Small intestine (tissue), 7 donors: ENCODE measurements at regions not wholly inside any gene's neighbourhood (a gene's known extent, or its start where the extent isn't known, plus 50 kb on each side); places are given as distances from the start of the nearest gene placed in this dataset.

ENCODE experiments used
- DNase-seq, 2 donors: peaks; one replicate each; pipeline versions ENCODE4 v3.0.0 to v3.0.0-alpha.2; 2013
- FAIRE-seq: peaks from 2 replicates; lab custom pipeline; 2012; peaks lifted over from hg19 to GRCh38; lab: Jason Lieb, UNC
- H3K27ac ChIP-seq, 3 donors: one replicate each; pipeline ENCODE4 v1.5.1; 2013; ENCODE audit warnings: low read length in 2 of 3, mild to moderate bottlenecking in 2 of 3, control low read depth in 1 of 3, inconsistent platforms in 1 of 3, low read depth in 1 of 3, moderate library complexity in 1 of 3
- H3K27me3 ChIP-seq, 3 donors: one replicate each; pipeline ENCODE4 v1.6.1; 2013; ENCODE audit warnings: low read length in 3 of 3, inconsistent platforms in 1 of 3; ENCODE audit not compliant: control insufficient read depth in 3 of 3, insufficient read depth in 3 of 3
- H3K36me3 ChIP-seq, 3 donors: one replicate each; pipeline ENCODE4 v1.6.1; 2013; ENCODE audit warnings: low read length in 3 of 3, inconsistent platforms in 1 of 3, low read depth in 1 of 3, mild to moderate bottlenecking in 1 of 3, moderate library complexity in 1 of 3; ENCODE audit not compliant: control insufficient read depth in 3 of 3, insufficient read depth in 2 of 3
- H3K4me1 ChIP-seq, 3 donors: one replicate each; pipeline ENCODE4 v1.6.1; 2013; ENCODE audit warnings: low read length in 2 of 3, inconsistent platforms in 1 of 3, low read depth in 1 of 3, mild to moderate bottlenecking in 1 of 3, moderate library complexity in 1 of 3; ENCODE audit not compliant: control insufficient read depth in 3 of 3, insufficient read depth in 2 of 3
- H3K4me3 ChIP-seq, 3 donors: one replicate each; pipeline ENCODE4 v1.5.1; 2013; ENCODE audit warnings: low read length in 3 of 3, control low read depth in 1 of 3, inconsistent platforms in 1 of 3, low read depth in 1 of 3, mild to moderate bottlenecking in 1 of 3, moderate library complexity in 1 of 3
- H3K9me3 ChIP-seq, 2 donors: one replicate each; pipeline ENCODE4 v1.6.1; 2013; ENCODE audit warnings: low read depth in 1 of 2, low read length in 1 of 2; ENCODE audit not compliant: control insufficient read depth in 2 of 2, insufficient read depth in 1 of 2
- WGBS, 3 donors: extraction: QIAGEN DNeasy Blood & Tissue Kit; methylation state at CpG; one replicate each; pipeline ENCODE4 v1.1.7; 2013; 5-methylcytosine and 5-hydroxymethylcytosine counted together
- donor health status: healthy with polysubstance abuse.
- donor health status: control.
- donor health status: control.
- donor health status: Bipolar disorder and iron deficiency.
- donor health status: healthy.

DNA sequence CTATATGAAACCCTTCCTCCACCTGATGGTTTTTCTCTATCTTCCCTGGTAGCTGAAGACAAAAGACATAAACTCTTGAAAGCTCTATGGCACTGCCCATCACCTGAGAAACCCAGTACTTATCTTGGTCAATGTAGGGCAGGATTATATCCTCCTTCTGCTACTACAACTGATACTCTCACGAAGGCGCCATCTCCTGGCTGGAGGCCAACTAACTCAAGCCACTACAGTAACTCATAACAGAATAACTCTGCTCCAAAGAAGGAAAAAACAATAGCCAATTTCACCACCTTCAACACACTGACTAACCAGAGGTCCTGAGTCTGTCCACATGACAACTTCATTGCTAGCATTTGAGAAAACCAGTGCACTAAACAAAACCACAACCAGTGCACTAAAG, 409.2 kb downstream of the CETN3 start:
- Histone ChIP-seq H3K27me3 (no peaks in the 10 kb centered on the region), H3K36me3 (no peaks in the 10 kb centered on the region), H3K4me1 (peaks cover 0 to 7% (median 0%) of the 10 kb centered on the region in 3 donors), H3K4me3 (no peak overlapping the region), H3K27ac (no peak overlapping the region), H3K9me3 (no peaks in the 10 kb centered on the region)
- WGBS, 3 donors: 84 to 90% (median 85%) methylated on average over 2 of the region's 2 CpGs
- FAIRE-seq: no peak
- no peak for DNase-seq

- DNase-seq (no peak), FAIRE-seq (no peak)
- Histone ChIP-seq H3K36me3 (no peaks in the 10 kb centered on the region), H3K9me3 (peaks cover 0 to 2% of the 10 kb centered on the region in 2 donors), H3K27me3 (no peaks in the 10 kb centered on the region), H3K4me1 (peaks cover 0 to 7% (median 0%) of the 10 kb centered on the region in 3 donors), H3K4me3 (no peak overlapping the region), H3K27ac (no peak overlapping the region)
- WGBS, 3 donors: 17 to 41% (median 23%) methylated on average over 3 of the region's 3 CpGs
Observed at GRCh38 chr5:89998519-89999305, 410.8 kb downstream of the CETN3 start.

DNA sequence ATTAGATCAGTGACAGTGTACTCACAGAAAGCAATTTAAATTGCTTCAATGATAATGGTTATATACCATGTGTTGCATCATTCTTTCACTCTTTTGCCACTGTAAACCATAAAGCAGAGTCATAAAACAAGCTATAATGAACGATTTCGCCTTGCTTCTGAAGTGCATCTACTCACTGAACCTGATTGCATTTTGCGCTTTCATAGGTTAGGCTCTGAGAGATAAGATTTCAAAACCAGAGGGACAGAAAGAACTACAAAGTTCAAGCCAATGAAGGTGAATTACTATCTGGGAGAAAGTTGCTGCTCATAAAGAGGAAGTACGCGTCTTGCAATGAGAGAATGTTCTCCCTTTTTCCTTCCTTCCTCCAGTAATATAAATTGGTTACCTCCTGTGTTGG, 412.7 kb downstream of the CETN3 start:
- H3K4me3 ChIP-seq: no peak overlapping the region
- FAIRE-seq (no peak), DNase-seq (peak in 1 of 2 donors; percentile 79)
- no peak overlapping the region for H3K27ac ChIP-seq
- no peaks in the 10 kb centered on the region for H3K27me3 ChIP-seq
- H3K4me1 ChIP-seq: peaks cover 0 to 7% (median 0%) of the 10 kb centered on the region in 3 donors
- no peaks in the 10 kb centered on the region for H3K36me3 ChIP-seq
- WGBS, 3 donors: 15 to 60% (median 46%) methylated on average over 5 of the region's 5 CpGs
- H3K9me3 ChIP-seq: peaks cover 0 to 2% of the 10 kb centered on the region in 2 donors

DNA sequence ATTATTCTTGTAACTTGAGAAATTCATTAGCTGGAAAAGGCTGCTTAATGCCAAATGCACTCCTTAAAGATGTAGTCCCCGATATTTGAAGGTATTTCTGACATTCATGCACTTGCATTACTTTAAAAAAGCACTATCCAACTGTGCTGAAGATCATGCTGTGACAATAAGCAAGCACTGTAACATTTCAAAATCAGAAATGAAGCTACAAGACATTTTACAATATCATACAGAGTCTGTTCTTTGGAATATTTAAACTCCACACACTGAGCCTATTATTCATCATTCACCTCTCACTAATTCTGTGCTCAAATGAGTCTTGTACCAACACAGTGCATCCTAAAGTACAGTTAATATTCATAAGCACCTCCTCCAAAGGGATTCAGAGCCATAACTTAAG, 413.2 kb downstream of the CETN3 start:
- no peak for DNase-seq
- no peaks in the 10 kb centered on the region for H3K27me3 ChIP-seq
- no peak overlapping the region for H3K27ac ChIP-seq
- H3K4me1 ChIP-seq: peaks cover 0 to 7% (median 0%) of the 10 kb centered on the region in 3 donors
- 54 to 73% (median 60%) methylated on average over 1 of the region's 1 CpG for WGBS, 3 donors
- peaks cover 0 to 2% of the 10 kb centered on the region in 2 donors for H3K9me3 ChIP-seq
- no peak overlapping the region for H3K4me3 ChIP-seq
- no peak for FAIRE-seq
- no peaks in the 10 kb centered on the region for H3K36me3 ChIP-seq

GRCh38 chr5:89994266-89994665, 415.3 kb downstream of the CETN3 start:
- H3K27ac ChIP-seq: no peak overlapping the region
- no peak for FAIRE-seq

DNA sequence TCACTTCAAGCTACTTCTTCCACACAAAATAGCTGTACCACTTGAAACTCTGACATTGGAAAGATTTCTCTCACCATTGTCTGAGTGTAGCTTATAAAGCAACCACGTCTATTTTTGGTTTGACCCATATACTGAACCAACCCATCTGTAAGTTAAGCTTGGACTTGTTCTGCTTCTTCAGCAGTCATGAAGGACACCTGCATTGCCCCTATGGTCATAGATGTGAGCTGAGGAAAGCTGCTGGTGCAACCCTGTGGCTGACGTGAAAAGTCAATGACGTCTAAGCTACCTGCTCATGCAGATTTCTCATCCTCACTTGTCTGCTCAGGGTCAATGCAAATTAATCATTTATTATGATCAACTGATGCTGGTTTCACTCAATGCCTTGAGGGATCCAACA, 417.4 kb downstream of the CETN3 start:
- Histone ChIP-seq H3K36me3 (no peaks in the 10 kb centered on the region), H3K27ac (no peak overlapping the region), H3K4me1 (peaks cover 0 to 2% (median 2%) of the 10 kb centered on the region in 3 donors), H3K27me3 (no peaks in the 10 kb centered on the region), H3K9me3 (peaks cover 0 to 2% of the 10 kb centered on the region in 2 donors), H3K4me3 (no peak overlapping the region)
- FAIRE-seq: no peak
- DNase-seq: no peak
- 80 to 89% (median 83%) methylated on average over 3 of the region's 3 CpGs for WGBS, 3 donors

More at GRCh38 chr5:89994266-89994665, 415.3 kb downstream of the CETN3 start:
- Histone ChIP-seq H3K27me3 (no peaks in the 10 kb centered on the region), H3K4me1 (peaks cover 0 to 7% (median 2%) of the 10 kb centered on the region in 3 donors), H3K36me3 (no peaks in the 10 kb centered on the region), H3K9me3 (peaks cover 0 to 2% of the 10 kb centered on the region in 2 donors), H3K4me3 (no peak overlapping the region)
- no peak for DNase-seq

GRCh38 chr5:89991592-89991991, 418.0 kb downstream of the CETN3 start:
- Histone ChIP-seq H3K27me3 (no peaks in the 10 kb centered on the region), H3K36me3 (no peaks in the 10 kb centered on the region), H3K4me1 (peaks cover 0 to 2% (median 0%) of the 10 kb centered on the region in 3 donors), H3K9me3 (peaks cover 0 to 2% of the 10 kb centered on the region in 2 donors), H3K27ac (no peak overlapping the region), H3K4me3 (no peak overlapping the region)
- DNase-seq: no peak
- 89 to 95% (median 89%) methylated on average over 2 of the region's 2 CpGs for WGBS, 3 donors
- FAIRE-seq: no peak

- Histone ChIP-seq H3K4me3 (no peak overlapping the region), H3K27ac (no peak overlapping the region), H3K9me3 (peaks cover 0 to under 1% of the 10 kb centered on the region in 2 donors), H3K27me3 (no peaks in the 10 kb centered on the region), H3K36me3 (no peaks in the 10 kb centered on the region), H3K4me1 (peaks cover 0 to 2% (median 0%) of the 10 kb centered on the region in 3 donors)
- FAIRE-seq: no peak
- no peak for DNase-seq
Observed at GRCh38 chr5:89989776-89990175, 419.8 kb downstream of the CETN3 start.
